DND-41 (cell line): ENCODE measurements at regions not wholly inside any gene's neighbourhood (a gene's known extent, or its start where the extent isn't known, plus 50 kb on each side); places are given as distances from the start of the nearest gene placed in this dataset.
"Not testable (repeated sequence)": the region's sequence is repeated elsewhere in the genome, so short reads cannot be mapped to it uniquely, and the experiment has no call there.

Experiments
- CTCF ChIP-seq: IDR thresholded peaks from 2 replicates; pipeline ENCODE4 v1.5.1; 2012; ENCODE audit warnings: borderline replicate concordance, low read length, moderate library complexity, mild to moderate bottlenecking; ENCODE audit not compliant: poor library complexity, severe bottlenecking; ENCODE audit errors: extremely low read depth
- EZH2 ChIP-seq: IDR thresholded peaks from 3 replicates; pipeline ENCODE4 v1.6.1; 2012; ENCODE audit warnings: borderline replicate concordance, low read depth, mild to moderate bottlenecking, moderate library complexity, low read length, inconsistent platforms; ENCODE audit not compliant: severe bottlenecking

- TF ChIP-seq CTCF, EZH2: not testable (repeated sequence)
These were observed 5381.9 kb upstream of the TPTE start for GRCh38 chr21:5139528-5139927.
